GM19043 (cell line): ENCODE measurements at regions not wholly inside any gene's neighbourhood (a gene's known extent, or its start where the extent isn't known, plus 50 kb on each side); places are given as distances from the start of the nearest gene placed in this dataset.
"Not testable (repeated sequence)": the region's sequence is repeated elsewhere in the genome, so short reads cannot be mapped to it uniquely, and the experiment has no call there.

Experiments
- ATAC-seq: cut with Tn5 transposase; IDR thresholded peaks from one replicate; pipeline ENCODE4 v1.9.1; 2021; ENCODE audit warnings: low read depth; ENCODE audit not compliant: unreplicated experiment

DNA sequence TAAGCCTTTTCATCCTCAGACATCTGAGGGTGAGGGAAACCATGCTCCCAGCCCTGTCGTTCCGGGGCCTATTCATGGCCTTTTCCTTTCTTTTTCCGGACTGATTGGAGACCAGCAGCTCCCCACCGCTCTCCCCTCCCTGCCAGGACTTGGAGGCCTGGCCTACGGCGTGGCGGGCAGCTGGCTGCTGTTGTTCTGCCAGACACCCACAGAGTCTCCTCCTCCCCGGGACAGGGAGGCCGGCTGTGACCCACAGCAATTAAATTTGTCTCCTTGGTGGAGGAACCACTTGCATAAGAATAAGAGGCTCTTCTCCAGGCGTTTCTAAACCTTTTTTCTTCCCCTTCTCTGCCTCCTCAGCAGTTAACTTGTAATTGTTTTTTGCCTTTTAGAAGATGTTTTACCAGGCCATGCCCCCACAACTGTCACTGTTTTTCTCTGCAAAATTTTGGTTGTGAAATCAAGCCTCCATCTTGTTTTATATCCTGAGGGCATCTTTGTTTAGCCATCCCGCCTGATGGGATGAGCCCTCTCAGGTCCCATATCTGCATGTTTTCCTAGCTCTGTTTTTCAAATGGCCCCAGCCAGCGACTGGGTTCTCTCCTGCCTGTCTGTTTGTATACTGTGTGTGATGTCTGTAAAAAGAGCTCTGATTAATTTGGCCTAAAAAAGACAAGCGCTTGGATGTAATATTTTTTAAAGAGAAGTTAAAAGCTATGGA lies 1060.0 kb upstream of the DDX18 start:
- ATAC-seq, result no peak

DNA sequence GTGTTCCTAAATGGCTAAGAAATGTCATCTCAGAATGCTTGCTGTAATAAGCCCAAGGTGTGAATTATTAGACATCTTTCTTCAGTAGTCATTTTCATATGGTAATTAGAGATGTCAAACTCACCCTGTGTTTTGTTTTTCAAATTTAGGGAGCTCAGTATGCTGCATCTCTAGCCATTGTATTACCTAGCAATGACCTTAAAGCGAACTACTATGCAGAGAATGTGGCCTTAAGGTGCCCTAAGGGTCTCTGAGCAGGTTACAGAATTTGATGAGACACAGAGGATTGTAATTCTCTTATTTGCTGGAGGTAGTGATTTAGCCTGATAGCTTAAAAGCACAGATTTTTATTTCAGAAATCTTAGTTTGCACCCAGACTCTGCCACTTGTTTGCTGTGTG lies 1052.6 kb upstream of the DDX18 start:
- ATAC-seq, result no peak

DNA sequence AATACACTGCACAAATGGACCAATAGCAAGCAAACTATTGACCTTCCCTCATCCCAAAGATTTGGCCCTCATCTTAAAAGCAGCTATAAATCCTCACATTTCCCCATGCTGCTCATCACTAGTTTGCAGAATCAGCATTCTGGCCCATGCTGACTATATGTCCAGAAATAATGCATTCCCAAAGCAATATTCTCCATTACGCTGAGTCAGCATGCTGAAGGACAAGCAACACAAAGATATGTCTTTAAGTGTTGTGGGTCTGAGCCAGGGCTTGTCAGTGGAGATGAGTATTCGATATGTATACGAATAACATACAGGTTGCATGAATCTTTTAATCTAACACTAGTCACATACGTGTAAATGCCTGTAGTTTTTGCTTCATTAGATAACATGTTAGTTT lies 1045.0 kb upstream of the DDX18 start:
- ATAC-seq, result no peak

DNA sequence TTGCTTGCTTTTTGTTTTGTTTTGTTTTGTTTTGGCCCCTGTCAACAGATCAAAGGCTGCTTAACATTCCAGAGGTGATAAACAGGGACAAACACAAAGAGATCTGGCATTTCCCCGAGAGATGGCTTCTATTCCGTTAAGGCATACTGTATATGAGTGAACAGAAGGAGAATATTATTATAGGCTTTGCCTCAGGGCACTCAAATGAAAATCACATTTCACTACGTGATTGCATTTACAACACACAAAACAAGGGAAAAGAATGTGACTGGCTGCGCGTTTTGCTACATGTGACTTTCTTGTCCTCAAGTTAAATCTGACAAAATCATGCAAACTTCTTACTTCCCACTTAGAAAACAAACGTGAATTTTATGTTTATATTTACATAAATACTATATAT lies 1037.9 kb upstream of the DDX18 start:
- no peak for ATAC-seq

DNA sequence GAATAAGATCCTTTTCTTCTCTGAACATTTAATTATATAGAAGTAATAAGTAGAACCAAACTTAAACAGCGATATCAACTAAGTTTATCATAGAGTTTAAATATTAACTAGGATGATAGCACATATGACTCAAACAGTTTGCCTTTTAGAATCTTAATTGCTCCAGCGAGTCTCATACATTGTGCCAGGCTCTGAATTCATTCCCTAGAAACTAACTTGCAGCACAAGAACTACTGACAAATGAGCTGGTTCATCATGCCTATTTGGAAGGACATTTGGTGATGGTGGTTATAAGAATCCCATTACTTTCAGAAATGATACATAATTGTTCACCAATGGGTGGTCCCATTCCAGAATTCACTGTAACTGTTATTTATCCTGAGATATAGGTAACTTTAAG lies 1026.6 kb upstream of the DDX18 start:
- ATAC-seq, result no peak

DNA sequence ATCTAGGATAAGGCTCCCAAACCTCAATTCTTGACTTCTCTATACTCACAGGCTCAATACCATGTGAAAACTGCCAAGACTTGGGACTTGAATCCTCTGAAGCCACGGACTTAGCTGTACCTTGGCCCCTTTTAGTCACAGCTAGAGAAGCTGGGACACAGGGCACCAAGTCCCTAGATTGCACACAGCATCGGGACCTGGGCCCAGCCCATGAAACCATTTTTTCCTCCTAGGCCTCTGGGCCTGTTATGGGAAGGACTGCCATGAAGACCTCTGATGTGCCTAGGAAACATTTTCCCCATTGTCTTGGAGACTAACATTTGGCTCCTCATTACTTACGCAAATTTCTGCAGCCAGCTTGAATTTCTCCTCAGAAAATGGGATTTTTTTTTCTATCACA lies 1011.8 kb upstream of the DDX18 start:
- ATAC-seq, result no peak

DNA sequence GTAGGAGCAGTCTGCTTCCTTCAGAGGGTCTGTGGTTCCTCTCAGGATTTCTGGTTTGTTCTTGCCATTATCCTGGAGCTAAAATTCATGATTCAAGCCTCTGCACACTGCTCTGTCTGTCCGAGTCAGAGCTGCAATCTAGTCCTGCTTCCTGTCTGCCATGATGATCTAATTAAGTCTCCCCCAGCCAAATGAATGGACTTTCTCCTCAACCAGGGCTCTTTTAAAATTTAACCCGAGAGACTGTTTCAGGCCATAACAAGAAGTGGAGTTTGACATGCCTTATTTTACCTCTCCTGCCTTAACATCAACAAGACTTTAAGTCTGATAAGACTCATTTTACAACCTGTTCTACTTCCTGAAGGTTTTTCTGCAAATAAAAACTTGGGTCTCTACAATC lies 1009.6 kb upstream of the DDX18 start:
- ATAC-seq, result no peak

DNA sequence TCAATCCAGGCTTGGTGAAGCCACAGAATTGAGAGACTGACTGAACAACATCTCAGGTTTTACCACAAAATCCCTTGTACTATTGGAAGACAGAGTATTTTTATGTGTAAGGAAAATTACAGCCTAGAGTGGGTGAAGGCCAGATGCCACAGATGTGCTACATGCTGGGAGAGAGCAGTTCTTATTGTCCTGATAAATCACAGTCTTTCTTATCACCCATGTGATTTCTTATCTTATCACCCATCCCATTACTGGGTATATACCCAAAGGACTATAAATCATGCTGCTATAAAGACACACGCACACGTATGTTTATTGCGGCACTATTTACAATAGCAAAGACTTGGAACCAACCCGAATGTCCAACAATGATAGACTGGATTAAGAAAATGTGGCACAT lies 1008.0 kb upstream of the DDX18 start:
- not testable (repeated sequence) for ATAC-seq

DNA sequence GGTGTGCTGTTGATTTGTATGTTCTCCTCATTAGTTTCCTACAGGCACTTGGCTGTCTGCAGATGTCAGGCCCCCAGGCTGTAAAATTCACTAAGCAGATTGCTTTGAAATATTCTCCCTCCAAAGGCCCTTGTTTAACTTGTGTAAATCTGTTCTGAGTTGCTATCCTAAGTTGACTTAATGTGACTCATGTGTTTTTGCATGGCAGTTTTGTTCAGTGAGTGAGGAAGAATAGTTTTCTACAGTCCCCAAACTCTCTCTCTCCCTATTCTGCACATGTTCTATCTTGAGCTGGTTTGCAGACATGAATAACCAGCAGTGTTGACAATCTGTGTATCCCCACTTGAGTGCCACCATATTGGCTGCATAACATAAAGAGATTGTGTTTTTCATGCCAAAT lies 1005.4 kb upstream of the DDX18 start:
- ATAC-seq, result no peak

DNA sequence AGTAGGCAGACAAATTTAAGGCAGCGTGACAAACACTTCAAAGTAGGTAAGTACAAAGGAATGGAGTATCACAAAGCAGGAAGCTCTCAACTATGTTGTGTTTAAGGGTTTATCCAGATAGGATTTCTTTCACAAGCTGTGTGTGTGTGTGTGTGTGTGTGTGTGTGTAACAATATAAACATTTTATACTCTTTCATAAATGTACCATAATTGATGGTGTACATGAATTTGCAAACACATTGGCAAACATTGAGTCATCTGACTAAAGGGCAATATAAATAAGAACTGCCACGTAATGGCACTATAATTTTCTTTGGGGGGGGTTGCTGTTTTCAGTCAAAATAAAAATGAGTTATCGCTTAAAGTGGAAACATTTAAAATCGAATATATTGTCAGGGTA lies 1004.4 kb upstream of the DDX18 start:
- ATAC-seq, result no peak

DNA sequence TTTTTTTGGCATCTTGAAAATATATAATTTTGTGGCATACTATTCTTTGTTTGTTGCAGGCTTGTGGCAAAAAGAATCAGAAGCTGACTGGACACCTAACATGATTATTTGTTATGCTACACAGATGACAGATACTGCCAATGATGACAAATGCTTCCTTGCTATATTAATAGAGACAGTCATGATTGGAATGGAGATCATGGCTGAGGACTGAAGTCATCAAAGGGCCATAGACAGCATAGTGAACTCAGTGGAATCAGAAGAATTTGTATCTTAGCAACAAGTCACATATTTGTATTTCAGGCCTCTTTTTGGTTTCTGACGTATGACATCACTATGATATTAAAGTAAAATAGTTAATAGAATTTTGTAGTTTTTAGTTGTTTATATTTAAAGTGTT lies 1003.8 kb upstream of the DDX18 start:
- ATAC-seq, result no peak

DNA sequence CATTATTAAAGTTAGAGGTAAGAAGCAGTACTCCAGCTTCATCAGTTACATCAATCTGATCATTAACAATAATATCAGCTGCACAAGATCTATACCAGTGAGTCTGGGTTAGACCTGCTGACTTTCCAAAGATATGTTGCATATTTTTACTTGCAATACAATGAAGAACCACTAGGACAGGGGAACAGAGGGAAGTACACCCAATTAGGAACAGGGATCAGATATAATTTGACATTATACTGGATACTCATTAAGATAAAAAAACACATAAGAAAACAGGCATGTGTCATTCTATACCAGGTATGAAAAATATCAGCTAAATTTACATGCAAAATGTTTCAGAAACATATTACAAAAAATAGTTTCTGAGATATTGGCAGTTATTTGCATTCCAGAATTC lies 995.1 kb upstream of the DDX18 start:
- ATAC-seq, result no peak

DNA sequence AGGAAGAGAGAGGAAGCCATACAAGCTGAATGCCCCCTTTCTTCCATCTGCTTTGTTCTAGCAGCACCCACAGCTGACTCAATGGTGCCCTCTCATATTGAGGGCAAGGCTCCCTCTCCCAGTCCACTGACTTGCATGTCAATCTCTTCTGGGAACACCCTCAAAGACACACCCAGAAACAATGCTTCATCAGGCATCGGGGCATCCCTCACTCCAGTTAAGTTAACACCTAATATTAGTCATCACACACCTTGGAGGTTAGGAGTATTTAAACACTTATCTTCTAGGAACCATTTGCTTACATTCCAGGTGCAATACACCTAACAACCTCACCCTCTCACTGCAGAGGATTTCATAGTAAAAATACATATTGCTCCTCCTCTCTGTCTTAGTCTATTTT lies 993.5 kb upstream of the DDX18 start:
- ATAC-seq, result no peak

DNA sequence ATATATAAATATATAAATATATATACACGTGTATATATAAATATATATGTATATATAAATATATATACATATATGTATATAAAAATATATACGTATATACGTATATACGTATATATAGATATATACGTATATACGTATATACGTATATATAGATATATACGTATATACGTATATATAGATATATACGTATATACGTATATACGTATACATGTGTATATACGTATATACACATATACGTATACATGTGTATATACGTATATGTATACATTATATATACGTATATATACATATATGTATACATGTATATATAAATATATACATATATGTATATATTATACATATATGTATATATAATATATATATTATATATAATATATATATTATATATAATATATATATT lies 984.9 kb upstream of the DDX18 start:
- not testable (repeated sequence) for ATAC-seq

DNA sequence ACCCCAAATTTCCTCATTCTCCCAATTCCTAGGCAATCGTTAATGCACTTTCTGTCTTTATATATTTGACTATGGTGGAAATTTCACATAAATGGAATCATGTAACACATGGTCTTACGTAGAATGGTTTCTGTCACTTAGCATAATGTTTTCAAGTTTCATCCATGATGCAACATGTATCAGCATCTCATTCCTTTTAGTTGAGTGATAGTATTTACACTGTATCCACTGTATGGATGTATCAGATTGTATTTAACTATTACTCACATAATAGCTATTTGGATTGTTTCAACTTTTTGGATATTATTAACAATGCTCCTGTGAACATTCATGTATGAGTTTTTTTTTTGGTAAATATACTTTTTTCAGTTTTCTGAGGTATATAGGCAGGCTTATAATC lies 982.3 kb upstream of the DDX18 start:
- no peak for ATAC-seq

DNA sequence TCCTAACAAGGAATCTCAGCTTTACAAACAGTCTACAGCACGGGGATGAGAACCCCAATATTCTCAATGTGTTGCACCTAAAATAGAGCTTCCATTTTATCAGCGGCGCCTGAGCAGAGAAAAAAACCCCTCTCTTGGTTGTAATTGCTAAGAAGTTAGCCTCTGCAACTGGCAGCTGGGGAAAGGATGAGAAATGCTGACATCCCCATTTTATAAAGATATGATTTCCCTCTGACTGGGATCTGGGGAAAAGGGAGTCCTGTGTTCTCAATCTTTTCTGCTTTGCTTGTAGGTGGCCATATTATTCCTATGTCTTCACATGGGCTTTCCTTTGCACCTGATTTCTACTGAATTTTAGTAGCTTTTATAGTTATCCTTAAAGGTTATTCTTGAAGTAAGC lies 981.4 kb upstream of the DDX18 start:
- ATAC-seq, result no peak

DNA sequence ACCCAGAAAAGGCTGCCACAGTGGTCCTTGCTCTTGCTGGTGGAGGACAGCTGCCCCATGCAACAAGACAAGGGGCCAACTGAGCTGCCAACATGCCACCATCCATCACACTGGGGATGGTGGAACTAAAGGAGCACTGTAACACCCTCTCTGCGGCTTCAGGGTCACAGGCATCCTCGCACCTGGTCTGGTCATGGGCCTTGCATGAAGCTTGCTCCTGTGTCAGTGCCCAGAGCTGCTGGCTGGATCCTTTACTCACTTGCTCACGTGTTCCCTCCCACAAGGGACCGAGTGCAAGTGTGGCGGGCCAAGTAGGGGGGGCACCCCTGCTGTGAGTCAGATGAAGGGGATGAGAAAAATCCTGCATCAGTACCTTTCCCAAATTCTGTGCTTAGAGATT lies 972.3 kb upstream of the DDX18 start:
- ATAC-seq, result no peak

DNA sequence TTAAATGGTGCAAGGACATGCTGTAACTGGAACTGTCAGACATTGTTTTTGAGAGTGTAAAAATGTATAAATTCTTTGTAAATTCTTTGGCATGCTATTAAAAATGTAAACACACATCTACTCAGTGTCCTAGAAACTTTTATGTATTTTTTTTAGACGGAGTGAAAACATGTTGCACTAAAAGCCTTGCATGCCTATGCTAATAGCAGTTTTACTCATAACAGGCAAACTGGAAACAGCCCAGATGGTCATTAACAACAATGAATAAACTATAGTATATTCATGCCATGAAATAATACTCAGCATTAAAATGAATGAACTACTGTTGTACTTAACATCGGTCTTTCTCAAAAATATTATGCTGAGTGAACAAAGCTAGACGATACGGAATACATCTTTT lies 954.8 kb upstream of the DDX18 start:
- ATAC-seq, result no peak

DNA sequence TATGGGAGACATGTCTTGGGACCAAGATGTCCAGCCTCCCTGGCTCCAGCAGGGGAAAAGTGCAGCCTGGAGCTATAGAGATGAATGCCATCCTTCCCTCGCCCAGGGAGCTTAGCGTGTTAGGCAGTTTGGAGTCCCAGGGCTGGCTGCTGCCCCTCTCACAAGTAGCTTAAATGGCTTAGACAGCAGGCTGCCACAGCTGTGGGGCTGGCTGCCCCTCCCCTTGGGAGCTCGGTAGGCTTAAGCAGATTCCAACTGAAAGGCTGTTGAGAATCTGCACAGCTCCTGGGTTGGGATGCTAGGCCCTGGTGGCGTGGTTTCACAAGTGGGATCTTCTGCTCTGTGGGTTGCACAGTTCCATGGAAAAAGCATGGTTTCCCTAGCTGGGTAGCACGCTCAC lies 940.5 kb upstream of the DDX18 start:
- no peak for ATAC-seq

DNA sequence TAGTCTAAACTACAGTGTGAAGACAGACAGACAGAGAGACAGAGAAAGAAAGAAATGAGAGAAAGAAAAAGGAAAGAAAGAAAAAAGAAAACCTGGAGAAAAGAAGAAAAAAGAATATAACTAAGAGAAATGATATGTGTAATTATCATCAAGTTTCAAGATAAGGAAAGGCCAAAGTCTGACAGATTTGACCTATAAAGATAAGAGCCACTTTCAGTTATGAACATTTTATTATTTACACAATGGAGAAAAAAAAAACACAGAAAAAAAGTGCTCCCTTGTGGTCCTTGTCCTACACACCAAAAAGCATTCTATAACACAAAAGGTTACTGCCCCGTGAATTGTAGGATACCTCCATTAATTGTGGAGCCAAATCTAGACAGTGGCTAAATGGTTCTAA lies 937.2 kb upstream of the DDX18 start:
- ATAC-seq, result no peak

DNA sequence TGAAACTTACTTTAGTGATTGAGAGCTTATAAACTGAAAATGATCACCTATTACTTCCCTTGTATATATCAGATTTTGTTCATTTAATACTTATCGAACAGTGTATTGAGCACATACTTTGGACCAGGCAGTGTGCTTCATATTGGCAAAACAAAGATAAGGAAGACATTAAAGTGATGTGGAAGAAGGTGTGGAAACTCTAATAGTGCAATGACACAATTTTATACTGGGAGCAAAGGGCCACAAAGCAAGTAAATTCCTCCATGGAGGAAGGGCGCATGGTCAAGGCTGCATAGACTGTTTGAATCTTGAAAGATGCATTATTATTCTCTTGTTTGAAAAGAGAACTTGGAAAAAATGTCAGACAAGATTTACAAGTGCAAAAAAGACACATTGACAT lies 936.5 kb upstream of the DDX18 start:
- ATAC-seq, result no peak

DNA sequence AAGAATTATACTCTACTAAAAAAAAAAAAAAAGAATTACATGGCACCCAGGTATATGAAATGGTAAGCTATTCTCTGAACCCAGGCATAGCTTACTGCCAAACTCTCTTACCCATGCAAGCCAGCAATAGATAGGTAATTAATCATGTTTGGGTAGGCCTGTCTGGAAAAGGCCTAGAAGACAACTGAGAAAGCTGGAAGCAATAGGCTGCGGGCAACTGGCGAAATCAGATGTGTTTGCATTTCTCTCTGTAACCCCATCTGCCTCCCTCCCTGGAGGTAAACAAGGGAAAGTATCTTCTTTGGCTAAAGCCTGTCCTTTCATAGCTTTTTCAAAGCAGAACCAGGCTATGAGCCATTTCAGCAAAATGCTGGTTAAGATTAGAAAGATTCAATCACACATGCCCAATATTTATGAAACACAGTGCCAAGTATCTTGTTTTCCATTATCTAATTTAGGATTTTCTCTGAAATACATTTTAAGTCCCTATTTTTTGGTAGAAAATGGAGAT lies 934.8 kb upstream of the DDX18 start:
- ATAC-seq, result no peak

DNA sequence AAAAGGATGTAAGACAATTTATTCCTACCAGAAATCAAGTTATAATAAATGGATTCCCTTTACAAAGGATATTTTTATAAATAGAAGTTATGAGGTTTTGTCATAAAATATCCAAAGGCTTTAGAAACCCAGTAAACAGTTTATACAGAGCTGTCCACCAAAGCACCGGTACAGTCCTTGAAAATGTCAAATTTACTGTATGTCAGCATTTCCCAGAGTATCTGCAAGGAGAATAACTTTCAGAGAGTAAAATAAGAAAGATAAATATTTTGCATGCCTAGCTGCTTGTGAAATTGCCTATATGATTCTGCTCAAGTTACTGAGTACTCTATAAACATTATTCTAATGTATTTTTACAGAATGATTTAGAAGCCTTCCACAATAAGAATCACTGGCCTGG lies 923.3 kb upstream of the DDX18 start:
- no peak for ATAC-seq
